Muscle of leg (tissue), 3 donors: ENCODE measurements at regions not wholly inside any gene's neighbourhood (a gene's known extent, or its start where the extent isn't known, plus 50 kb on each side); places are given as distances from the start of the nearest gene placed in this dataset.
A peak's percentile ranks its signal among the peaks of the same experiment; 100 is the strongest.
"Not testable (repeated sequence)": the region's sequence is repeated elsewhere in the genome, so short reads cannot be mapped to it uniquely, and the experiment has no call there.

Source experiments
- DNase-seq: peaks from one replicate; pipeline ENCODE4 v3.0.0; 2013
- H3K27ac ChIP-seq: one replicate; pipeline ENCODE4 v1.5.1; 2013; ENCODE audit warnings: mild to moderate bottlenecking, low read length, control low read depth
- H3K27me3 ChIP-seq: one replicate; pipeline ENCODE4 v1.6.1; 2013; ENCODE audit warnings: low read length; ENCODE audit not compliant: control insufficient read depth, insufficient read depth
- H3K36me3 ChIP-seq: one replicate; pipeline ENCODE4 v1.6.1; 2013; ENCODE audit warnings: low read length; ENCODE audit not compliant: control insufficient read depth, insufficient read depth
- H3K4me1 ChIP-seq: one replicate; pipeline ENCODE4 v1.6.1; 2013; ENCODE audit warnings: low read length; ENCODE audit not compliant: control insufficient read depth, insufficient read depth
- H3K4me3 ChIP-seq: one replicate; pipeline ENCODE4 v1.5.1; 2013; ENCODE audit warnings: low read length, control low read depth
- H3K9me3 ChIP-seq: replicated peaks from 2 replicates; pipeline ENCODE4 v1.6.1; 2013; ENCODE audit warnings: low read depth, low read length; ENCODE audit not compliant: control insufficient read depth
- WGBS: methylation state at CpG from one replicate; pipeline ENCODE4 v1.1.5; 2013; ENCODE audit warnings: missing lambda C conversion rate; ENCODE audit not compliant: insufficient coverage; 5-methylcytosine and 5-hydroxymethylcytosine counted together

GRCh38 chr6:137641474-137642077 lies 147.4 kb upstream of the OLIG3 start:
- H3K9me3 ChIP-seq, result no peaks in the 10 kb centered on the region
- H3K36me3 ChIP-seq, result no peaks in the 10 kb centered on the region
- H3K4me3 ChIP-seq, result no peak overlapping the region
- no peaks in the 10 kb centered on the region for H3K4me1 ChIP-seq
- 10% methylated on average over 2 of the region's 6 CpGs for WGBS
- peak; percentile 82 for DNase-seq
- no peak overlapping the region for H3K27ac ChIP-seq
- no peaks in the 10 kb centered on the region for H3K27me3 ChIP-seq

DNA sequence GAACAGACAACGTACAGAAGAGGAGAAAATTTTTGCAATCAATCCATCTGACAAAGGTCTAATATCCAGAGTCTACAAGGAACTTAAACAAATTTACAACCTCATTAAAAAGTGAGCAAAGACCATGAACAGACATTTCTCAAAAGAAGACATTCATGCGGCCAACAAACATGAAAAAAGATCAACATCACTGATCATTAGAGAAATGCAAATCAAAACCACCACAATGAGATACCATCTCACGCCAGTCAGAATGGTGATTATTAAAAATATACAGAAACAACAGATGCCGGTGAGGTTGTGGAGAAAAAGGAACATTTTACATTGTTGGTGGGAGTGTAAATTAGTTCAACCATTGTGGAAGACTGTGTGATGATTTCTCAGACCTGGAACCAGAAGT lies 149.0 kb upstream of the OLIG3 start:
- H3K36me3 ChIP-seq, H3K27ac ChIP-seq, H3K4me1 ChIP-seq, H3K9me3 ChIP-seq, H3K27me3 ChIP-seq, H3K4me3 ChIP-seq, DNase-seq: not testable (repeated sequence)
- WGBS, result 80% methylated on average over 1 of the region's 4 CpGs

- H3K36me3 ChIP-seq, result not testable (repeated sequence)
Measured at GRCh38 chr6:137643644-137644043, 149.4 kb upstream of the OLIG3 start.

GRCh38 chr6:137645850-137646249 lies 151.7 kb upstream of the OLIG3 start:
- no peak for DNase-seq
- Histone ChIP-seq H3K4me1 (no peaks in the 10 kb centered on the region), H3K4me3 (no peak overlapping the region)

More at GRCh38 chr6:137643644-137644043, 149.4 kb upstream of the OLIG3 start:
- H3K4me1 ChIP-seq, H3K9me3 ChIP-seq, H3K27ac ChIP-seq, H3K27me3 ChIP-seq, H3K4me3 ChIP-seq, DNase-seq: not testable (repeated sequence)
- no CpG with 5 or more reads among the region's 2 CpGs for WGBS

GRCh38 chr6:137646484-137646883 lies 152.3 kb upstream of the OLIG3 start:
- no peak overlapping the region for H3K4me3 ChIP-seq
- H3K4me1 ChIP-seq, result no peaks in the 10 kb centered on the region
- no peaks in the 10 kb centered on the region for H3K9me3 ChIP-seq
- DNase-seq, result peak; percentile 50
- no peak overlapping the region for H3K27ac ChIP-seq
- no CpG with 5 or more reads among the region's 1 CpG for WGBS
- H3K27me3 ChIP-seq, result no peaks in the 10 kb centered on the region
- H3K36me3 ChIP-seq, result no peaks in the 10 kb centered on the region

More at GRCh38 chr6:137645850-137646249, 151.7 kb upstream of the OLIG3 start:
- Histone ChIP-seq H3K36me3 (no peaks in the 10 kb centered on the region), H3K27ac (no peak overlapping the region), H3K9me3 (no peaks in the 10 kb centered on the region), H3K27me3 (no peaks in the 10 kb centered on the region)
- 85% methylated on average over 11 of the region's 13 CpGs for WGBS

GRCh38 chr6:137647762-137648447 lies 153.7 kb upstream of the OLIG3 start:
- no peaks in the 10 kb centered on the region for H3K36me3 ChIP-seq
- DNase-seq, result no peak
- H3K4me3 ChIP-seq, result no peak overlapping the region
- 71% methylated on average over 1 of the region's 5 CpGs for WGBS
- H3K27ac ChIP-seq, result no peak overlapping the region
- no peaks in the 10 kb centered on the region for H3K4me1 ChIP-seq
- no peaks in the 10 kb centered on the region for H3K27me3 ChIP-seq
- no peaks in the 10 kb centered on the region for H3K9me3 ChIP-seq

GRCh38 chr6:137650720-137651119 lies 156.5 kb upstream of the OLIG3 start:
- no peaks in the 10 kb centered on the region for H3K4me1 ChIP-seq
- no peak for DNase-seq
- H3K27ac ChIP-seq, result no peak overlapping the region
- H3K36me3 ChIP-seq, result no peaks in the 10 kb centered on the region
- no peak overlapping the region for H3K4me3 ChIP-seq
- peaks cover 20% of the 10 kb centered on the region for H3K9me3 ChIP-seq
- no peaks in the 10 kb centered on the region for H3K27me3 ChIP-seq

DNA sequence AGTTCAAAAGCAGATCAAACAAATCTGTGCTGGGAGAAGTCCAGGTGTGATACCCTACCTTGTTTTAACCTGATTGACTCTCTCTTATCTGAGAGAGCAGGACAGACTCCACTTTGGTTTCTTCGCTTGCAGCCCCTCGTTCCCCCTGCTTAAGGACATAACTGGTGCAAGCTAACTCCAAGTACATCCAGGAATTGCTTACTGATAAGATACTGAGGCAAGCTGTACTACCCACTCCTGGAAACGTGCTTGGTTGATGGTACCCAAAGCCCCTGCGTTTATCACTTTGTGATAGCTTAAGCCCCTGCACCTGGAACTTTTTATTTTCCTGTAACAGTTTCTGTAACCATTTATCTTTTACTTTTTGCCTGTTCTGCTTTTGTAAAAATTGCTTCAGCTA lies 157.0 kb upstream of the OLIG3 start:
- DNase-seq, result no peak
- H3K4me3 ChIP-seq, result no peak overlapping the region
- no peaks in the 10 kb centered on the region for H3K36me3 ChIP-seq
- H3K27ac ChIP-seq, result no peak overlapping the region
- peaks cover 24% of the 10 kb centered on the region for H3K9me3 ChIP-seq
- H3K27me3 ChIP-seq, result no peaks in the 10 kb centered on the region
- WGBS, result 38% methylated on average over 4 of the region's 4 CpGs
- no peaks in the 10 kb centered on the region for H3K4me1 ChIP-seq

- H3K27ac ChIP-seq, result no peak overlapping the region
Measured at GRCh38 chr6:137651591-137652335, 157.6 kb upstream of the OLIG3 start.

DNA sequence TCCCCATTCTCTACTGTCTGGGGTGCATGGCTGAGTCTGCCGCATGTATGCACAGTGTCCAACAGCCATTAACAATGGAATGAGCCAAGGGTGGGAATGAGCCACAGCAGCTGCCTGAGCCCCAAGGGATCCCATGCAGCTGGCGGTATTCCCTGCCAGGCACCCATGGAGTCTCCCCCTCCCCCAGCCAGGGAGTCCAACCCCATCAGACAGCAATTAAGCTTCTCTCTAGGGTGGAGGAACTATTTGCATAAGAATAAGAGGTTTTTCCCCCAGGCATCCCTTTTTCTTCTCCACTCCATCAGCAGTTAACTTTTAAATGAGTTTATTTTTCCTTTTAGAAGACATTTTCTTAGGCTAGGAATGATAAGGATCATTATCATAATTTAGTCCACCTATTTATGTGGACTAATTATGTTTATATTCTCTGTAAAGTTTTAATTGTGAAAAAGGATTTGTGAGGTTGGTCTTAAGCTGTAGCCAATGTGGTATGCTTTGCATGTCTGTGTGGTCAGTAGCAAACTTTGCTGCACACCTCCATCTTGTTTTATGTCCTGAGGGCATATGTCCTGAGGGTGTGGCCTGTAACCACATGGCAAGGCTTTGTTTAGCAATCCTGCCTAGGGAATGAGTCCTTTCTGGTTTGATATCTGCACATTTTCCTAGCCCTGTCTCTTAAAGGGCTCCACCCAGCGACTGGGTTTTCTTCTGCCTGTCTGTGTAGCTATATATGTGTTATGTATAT lies 158.9 kb upstream of the OLIG3 start:
- peaks cover 27% of the 10 kb centered on the region for H3K9me3 ChIP-seq
- no peak overlapping the region for H3K27ac ChIP-seq
- H3K27me3 ChIP-seq, result no peaks in the 10 kb centered on the region
- no CpG with 5 or more reads among the region's 3 CpGs for whole genome bisulfite sequencing
- H3K4me3 ChIP-seq, result no peak overlapping the region
- DNase-seq, result no peak
- H3K4me1 ChIP-seq, result no peaks in the 10 kb centered on the region
- H3K36me3 ChIP-seq, result no peaks in the 10 kb centered on the region

More at GRCh38 chr6:137651591-137652335, 157.6 kb upstream of the OLIG3 start:
- 67% methylated on average over 5 of the region's 9 CpGs for WGBS
- Histone ChIP-seq H3K36me3 (no peaks in the 10 kb centered on the region), H3K27me3 (no peaks in the 10 kb centered on the region), H3K4me3 (no peak overlapping the region), H3K9me3 (peaks cover 27% of the 10 kb centered on the region), H3K4me1 (no peaks in the 10 kb centered on the region)
- DNase-seq, result no peak
